H1 (cell line): ENCODE measurements at regions not wholly inside any gene's neighbourhood (a gene's known extent, or its start where the extent isn't known, plus 50 kb on each side); places are given as distances from the start of the nearest gene placed in this dataset.

Experiments
- RNF2 ChIP-seq: fragments of 200-900, 300-1000 bp; sonication (generic); IDR thresholded peaks from 2 replicates; pipeline ENCODE4 v1.7.1; 2016; ENCODE audit warnings: borderline replicate concordance, low read depth, mild to moderate bottlenecking, antibody characterized with exemption, low read length; ENCODE audit not compliant: poor library complexity, severe bottlenecking; ENCODE audit errors: missing control alignments

DNA sequence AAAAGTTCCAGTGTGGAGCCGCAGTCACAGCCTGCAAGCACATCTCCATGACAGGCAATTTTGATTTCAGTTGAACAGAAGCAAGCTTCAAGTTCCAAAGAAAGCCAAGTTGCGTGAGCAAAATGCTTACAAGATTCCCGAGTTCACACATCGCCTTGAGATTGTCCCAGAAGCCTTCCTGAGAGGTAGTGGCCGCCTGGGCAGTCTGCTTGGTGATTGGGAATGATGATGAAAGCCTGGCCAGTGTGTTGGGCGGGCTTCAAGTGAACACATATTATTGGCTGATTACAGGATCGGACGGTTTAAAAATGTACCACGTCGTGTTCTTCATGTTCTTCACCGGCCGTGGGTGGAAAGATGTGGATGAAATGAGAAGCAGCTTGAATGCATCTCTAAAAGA is 185.5 kb downstream of the FOXL1 start (continued):
- TF ChIP-seq RNF2, result no peak
